Motor neuron (in vitro differentiated cells): ENCODE measurements at regions not wholly inside any gene's neighbourhood (a gene's known extent, or its start where the extent isn't known, plus 50 kb on each side); places are given as distances from the start of the nearest gene placed in this dataset.
"Not testable (repeated sequence)": the region's sequence is repeated elsewhere in the genome, so short reads cannot be mapped to it uniquely, and the experiment has no call there.

ENCODE experiments used
- ATAC-seq, 8 experiments: fragments of 200-7000 bp; cut with Tn5 transposase; replicated peaks in 6 of 8; 2 replicates each; pipeline ENCODE4 v1.8.0; 2021; ENCODE audit warnings: mild to moderate bottlenecking in 8 of 8, moderate library complexity in 8 of 8
- H3K27ac ChIP-seq, 2 donors: fragments of 250-450 bp; sonication (Bioruptor Pico); 2 replicates each; pipeline ENCODE4 v1.9.0; 2021; ENCODE audit warnings: antibody characterized with exemption in 2 of 2, mild to moderate bottlenecking in 2 of 2, moderate library complexity in 1 of 2
- H3K4me1 ChIP-seq, 2 donors: fragments of 250-450 bp; sonication (Bioruptor Pico); replicated peaks in 1 of 2; 2 replicates each; pipeline ENCODE4 v1.6.1; 2021; ENCODE audit warnings: antibody characterized with exemption in 2 of 2, mild to moderate bottlenecking in 2 of 2, moderate library complexity in 1 of 2
- H3K4me3 ChIP-seq, 5 donors: fragments of 250-450 bp; sonication (Bioruptor Pico); 2 replicates each; pipeline ENCODE4 v1.9.0; 2021; ENCODE audit warnings: antibody characterized with exemption in 5 of 5, mild to moderate bottlenecking in 5 of 5, moderate library complexity in 4 of 5
- WGBS, 10 experiments: fragments of 450-650 bp; shearing (Covaris generic); methylation state at CpG; one replicate each; pipeline ENCODE4 v1.0.0; 2022; 5-methylcytosine and 5-hydroxymethylcytosine counted together
- in situ Hi-C, 9 experiments: fragments of 400-800 bp; cut with MboI; loops; one replicate each; pipeline ENCODE4 v1.15.0; 2021; ENCODE audit warnings: low sequenced_read_pairs in 9 of 9, low pct_unique_long_range_greater_than_20kb in 2 of 9; ENCODE audit not compliant: unreplicated experiment in 9 of 9

DNA sequence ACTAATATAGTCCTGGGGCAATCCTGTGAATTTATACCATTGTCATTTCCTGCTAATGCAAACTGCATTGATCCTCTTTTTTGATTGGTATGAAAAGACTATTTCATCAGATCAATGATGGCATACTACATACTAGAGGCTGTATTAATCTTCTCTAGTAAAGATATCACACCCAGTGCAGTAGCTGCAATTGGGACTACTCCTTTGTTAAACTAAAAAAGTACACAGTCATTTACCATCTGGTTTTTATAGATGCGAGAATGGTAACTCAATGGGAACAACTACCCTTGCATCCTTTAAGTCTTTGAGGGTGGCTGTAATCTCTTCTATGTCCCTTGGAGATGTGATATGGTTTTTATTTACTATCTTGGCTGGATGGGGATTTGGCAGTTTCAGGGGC, 80.2 kb upstream of the STK38L start:
- no peak overlapping the region for H3K27ac ChIP-seq
- in situ Hi-C loops: no loop called here
- H3K4me3 ChIP-seq: no peak overlapping the region
- no peaks in the 10 kb centered on the region for H3K4me1 ChIP-seq
- peak in 1 of 8 experiments; percentile 25 for ATAC-seq
- WGBS, 10 experiments: 73 to 100% (median 90%) methylated on average over 1 of the region's 1 CpG; no CpG with 5 or more reads in 3 of the 10 experiments

DNA sequence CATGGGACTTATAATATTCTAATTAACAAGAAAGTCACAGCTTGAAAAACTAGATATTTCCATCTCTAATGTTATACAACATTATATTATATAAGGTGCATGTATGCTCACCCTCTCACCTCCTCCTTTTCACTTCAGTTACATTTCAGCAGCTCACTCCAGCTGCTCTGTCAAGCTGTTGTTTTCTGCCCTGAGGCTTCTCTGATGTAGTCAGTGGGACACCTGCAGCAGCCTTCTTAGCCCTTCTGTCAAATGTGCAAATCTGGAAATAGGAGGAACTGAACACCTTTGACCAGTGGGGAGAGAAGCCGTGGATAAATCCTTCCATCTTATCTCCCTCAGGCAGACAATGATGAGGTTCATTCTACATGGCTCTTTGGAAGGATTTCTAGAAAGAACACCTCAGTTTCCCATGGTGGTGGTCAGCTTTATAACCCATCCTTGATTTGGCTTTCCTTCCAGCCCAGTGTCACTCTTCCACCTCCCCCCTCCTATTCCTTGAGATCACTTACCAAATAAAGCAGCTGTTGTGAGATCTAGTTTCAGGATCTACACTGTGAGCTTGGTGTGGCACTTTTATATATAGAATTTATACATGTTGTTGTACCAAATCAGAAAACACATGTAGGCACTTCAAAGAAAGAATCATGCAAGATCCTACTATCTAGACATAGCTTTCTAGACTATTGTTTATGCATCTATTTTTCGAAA, 79.6 kb upstream of the STK38L start:
- Histone ChIP-seq H3K27ac (no peak overlapping the region), H3K4me3 (no peak overlapping the region), H3K4me1 (no peaks in the 10 kb centered on the region)
- 17 to 100% (median 67%) methylated on average over 1 to 2 of the region's 2 CpGs for WGBS, 10 experiments
- ATAC-seq: no peak
- in situ Hi-C loops: no loop called here

GRCh38 chr12:27165958-27166357, 78.1 kb upstream of the STK38L start:
- in situ Hi-C loops, H3K4me1 ChIP-seq, ATAC-seq, H3K27ac ChIP-seq, H3K4me3 ChIP-seq: not testable (repeated sequence)
- WGBS, 10 experiments: no CpG with 5 or more reads among the region's 1 CpG

GRCh38 chr12:27171494-27171893, 72.6 kb upstream of the STK38L start:
- ATAC-seq, in situ Hi-C loops, H3K4me1 ChIP-seq, H3K4me3 ChIP-seq, H3K27ac ChIP-seq: not testable (repeated sequence)
- WGBS, 10 experiments: 80 to 87% (median 81%) methylated on average over 1 to 3 of the region's 3 CpGs; no CpG with 5 or more reads in 6 of the 10 experiments

GRCh38 chr12:27176765-27177164, 67.3 kb upstream of the STK38L start:
- no peaks in the 10 kb centered on the region for H3K4me1 ChIP-seq
- no peak overlapping the region for H3K4me3 ChIP-seq
- in situ Hi-C loops: no loop called here
- no peak overlapping the region for H3K27ac ChIP-seq
- ATAC-seq: peak in 2 of 8 experiments; percentile 20 to 22

DNA sequence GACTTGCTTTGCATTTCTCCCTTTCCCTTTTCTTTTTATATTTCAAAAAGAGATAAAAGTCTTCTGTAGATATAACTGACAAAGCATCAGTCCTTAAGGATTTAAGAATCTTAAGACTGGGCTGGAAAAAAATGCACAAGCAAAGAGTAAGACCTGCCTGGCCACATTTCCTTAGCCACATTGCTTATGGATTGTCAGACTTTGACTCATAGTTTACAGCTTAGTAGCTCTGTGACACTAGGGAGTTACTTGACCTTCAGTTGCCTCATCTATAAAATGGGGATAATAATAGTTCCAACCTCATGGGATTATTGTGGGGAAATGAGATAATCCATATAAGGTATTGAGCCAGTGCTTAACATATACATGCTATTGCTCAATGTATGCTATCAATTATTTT, 66.4 kb upstream of the STK38L start:
- in situ Hi-C loops: no loop called here
- Histone ChIP-seq H3K4me3 (no peak overlapping the region), H3K27ac (no peak overlapping the region), H3K4me1 (no peaks in the 10 kb centered on the region)
- peak in 2 of 8 experiments; percentile 8 to 12 for ATAC-seq

DNA sequence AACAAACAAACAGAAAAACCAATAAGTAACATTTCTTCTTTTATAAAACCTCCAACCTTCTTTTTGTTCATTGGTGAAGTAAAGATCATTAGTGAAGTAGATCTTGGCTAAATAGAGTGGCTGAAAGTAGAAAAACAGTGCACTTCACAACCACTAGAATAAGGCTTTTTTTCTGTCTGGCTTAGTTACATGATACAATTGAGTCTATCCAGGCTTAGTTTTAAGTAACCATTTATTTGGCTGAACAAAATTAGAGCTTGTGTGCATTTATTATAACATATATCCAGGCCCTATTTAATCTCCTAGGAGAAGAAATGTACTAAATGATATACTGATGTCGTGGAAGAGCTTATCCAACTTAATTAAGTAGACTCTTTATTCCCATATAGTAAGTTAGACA, 65.8 kb upstream of the STK38L start:
- H3K4me3 ChIP-seq: no peak overlapping the region
- no peak overlapping the region for H3K27ac ChIP-seq
- whole genome bisulfite sequencing, 10 experiments: 20 to 100% (median 73%) methylated on average over 1 of the region's 1 CpG; no CpG with 5 or more reads in 4 of the 10 experiments
- H3K4me1 ChIP-seq: no peaks in the 10 kb centered on the region
- no peak for ATAC-seq
- in situ Hi-C loops: no loop called here

- H3K4me3 ChIP-seq: no peak overlapping the region
- H3K27ac ChIP-seq: no peak overlapping the region
- no peak for ATAC-seq
- no peaks in the 10 kb centered on the region for H3K4me1 ChIP-seq
- WGBS, 10 experiments: 57 to 100% (median 86%) methylated on average over 1 to 2 of the region's 2 CpGs
- in situ Hi-C loops: no loop called here
These were observed 65.2 kb upstream of the STK38L start for GRCh38 chr12:27178723-27179399.

GRCh38 chr12:27179400-27180214, 64.5 kb upstream of the STK38L start:
- H3K27ac ChIP-seq: no peak overlapping the region

GRCh38 chr12:27180906-27181505, 63.1 kb upstream of the STK38L start:
- in situ Hi-C loops: no loop called here

More at GRCh38 chr12:27179400-27180214, 64.5 kb upstream of the STK38L start:
- peak in 4 of 8 experiments; percentile 53 to 82 (median 80) for ATAC-seq
- Histone ChIP-seq H3K4me1 (no peaks in the 10 kb centered on the region), H3K4me3 (no peak overlapping the region)
- in situ Hi-C loops: no loop called here
- WGBS, 10 experiments: 65 to 91% (median 77%) methylated on average over 3 to 6 of the region's 6 CpGs

GRCh38 chr12:27183342-27183741, 60.7 kb upstream of the STK38L start:
- Histone ChIP-seq H3K4me1 (no peaks in the 10 kb centered on the region), H3K27ac (no peak overlapping the region), H3K4me3 (no peak overlapping the region)
- ATAC-seq: peak in 1 of 8 experiments; percentile 23
- in situ Hi-C loops: no loop called here
- 43 to 86% (median 80%) methylated on average over 1 to 2 of the region's 2 CpGs; no CpG with 5 or more reads in 7 of the 10 experiments for WGBS, 10 experiments

More at GRCh38 chr12:27180906-27181505, 63.1 kb upstream of the STK38L start:
- H3K27ac ChIP-seq: no peak overlapping the region
- no peaks in the 10 kb centered on the region for H3K4me1 ChIP-seq
- WGBS, 10 experiments: 49 to 86% (median 77%) methylated on average over 2 to 3 of the region's 3 CpGs; no CpG with 5 or more reads in 2 of the 10 experiments
- no peak for ATAC-seq
- no peak overlapping the region for H3K4me3 ChIP-seq

- Histone ChIP-seq H3K4me1 (no peaks in the 10 kb centered on the region), H3K27ac (no peak overlapping the region), H3K4me3 (no peak overlapping the region)
- peak in 3 of 8 experiments; percentile 18 to 87 (median 77) for ATAC-seq
- 41 to 88% (median 59%) methylated on average over 1 to 4 of the region's 4 CpGs; no CpG with 5 or more reads in 2 of the 10 experiments for WGBS, 10 experiments
- in situ Hi-C loops: no loop called here
These were observed 58.7 kb upstream of the STK38L start for GRCh38 chr12:27185234-27186021.
